Osteocyte (in vitro differentiated cells): ENCODE measurements at regions not wholly inside any gene's neighbourhood (a gene's known extent, or its start where the extent isn't known, plus 50 kb on each side); places are given as distances from the start of the nearest gene placed in this dataset.
"Not testable (repeated sequence)": the region's sequence is repeated elsewhere in the genome, so short reads cannot be mapped to it uniquely, and the experiment has no call there.

Source experiments
- DNase-seq: peaks from one replicate; pipeline ENCODE4 v3.0.0; 2021; ENCODE audit warnings: mixed read lengths; ENCODE audit not compliant: unreplicated experiment; ENCODE audit errors: extremely low spot score
- H3K27ac Mint-ChIP-seq: one replicate; pipeline ENCODE4 v1.8.0; 2021; ENCODE audit warnings: mild to moderate bottlenecking, mixed read lengths; ENCODE audit not compliant: unreplicated experiment
- H3K27me3 Mint-ChIP-seq: one replicate; pipeline ENCODE4 v1.8.0; 2021; ENCODE audit warnings: mixed read lengths; ENCODE audit not compliant: unreplicated experiment
- H3K36me3 Mint-ChIP-seq: one replicate; pipeline ENCODE4 v1.8.0; 2021; ENCODE audit warnings: mixed read lengths; ENCODE audit not compliant: unreplicated experiment
- H3K4me1 Mint-ChIP-seq: one replicate; pipeline ENCODE4 v1.8.0; 2021; ENCODE audit warnings: mixed read lengths; ENCODE audit not compliant: unreplicated experiment
- H3K4me3 Mint-ChIP-seq: one replicate; pipeline ENCODE4 v1.8.0; 2021; ENCODE audit warnings: mild to moderate bottlenecking, moderate library complexity, mixed read lengths; ENCODE audit not compliant: unreplicated experiment
- H3K9me3 Mint-ChIP-seq: one replicate; pipeline ENCODE4 v1.8.0; 2021; ENCODE audit warnings: mixed read lengths; ENCODE audit not compliant: unreplicated experiment
- CTCF ChIP-seq: fragments of 200-600 bp; sonication (generic); IDR thresholded peaks from 2 replicates; pipeline ENCODE4 v1.5.0; 2021; ENCODE audit warnings: antibody characterized with exemption, mild to moderate bottlenecking, moderate library complexity

GRCh38 chr20:40016890-40017289, 672.1 kb downstream of the MAFB start:
- no peak for TF ChIP-seq CTCF
- Mint-ChIP-seq H3K4me1 (no peaks in the 10 kb centered on the region), H3K9me3 (no peaks in the 10 kb centered on the region), H3K27ac (no peak overlapping the region), H3K36me3 (no peaks in the 10 kb centered on the region), H3K4me3 (no peak overlapping the region), H3K27me3 (no peaks in the 10 kb centered on the region)
- no peak for DNase-seq

- Mint-ChIP-seq H3K4me3 (no peak overlapping the region), H3K36me3 (no peaks in the 10 kb centered on the region), H3K9me3 (no peaks in the 10 kb centered on the region), H3K27ac (no peak overlapping the region), H3K4me1 (peaks cover 1% of the 10 kb centered on the region), H3K27me3 (no peaks in the 10 kb centered on the region)
- no peak for DNase-seq
- TF ChIP-seq CTCF: no peak
These were observed 672.6 kb downstream of the MAFB start for GRCh38 chr20:40016392-40016791.

GRCh38 chr20:40012026-40012425, 677.0 kb downstream of the MAFB start:
- DNase-seq, H3K27me3 Mint-ChIP-seq, H3K9me3 Mint-ChIP-seq, H3K36me3 Mint-ChIP-seq, H3K4me3 Mint-ChIP-seq, H3K4me1 Mint-ChIP-seq, H3K27ac Mint-ChIP-seq: not testable (repeated sequence)

GRCh38 chr20:40010483-40010882, 678.6 kb downstream of the MAFB start:
- no peak overlapping the region for H3K4me3 Mint-ChIP-seq
- DNase-seq: no peak
- peaks cover 7% of the 10 kb centered on the region for H3K4me1 Mint-ChIP-seq
- H3K9me3 Mint-ChIP-seq: no peaks in the 10 kb centered on the region
- no peaks in the 10 kb centered on the region for H3K36me3 Mint-ChIP-seq
- no peak for TF ChIP-seq CTCF
- H3K27ac Mint-ChIP-seq: no peak overlapping the region
- H3K27me3 Mint-ChIP-seq: no peaks in the 10 kb centered on the region

GRCh38 chr20:40009542-40009941, 679.5 kb downstream of the MAFB start:
- Mint-ChIP-seq H3K4me1 (peaks cover 7% of the 10 kb centered on the region), H3K27me3 (no peaks in the 10 kb centered on the region), H3K36me3 (no peaks in the 10 kb centered on the region), H3K9me3 (no peaks in the 10 kb centered on the region), H3K4me3 (no peak overlapping the region), H3K27ac (no peak overlapping the region)
- DNase-seq: no peak
- TF ChIP-seq CTCF: no peak

GRCh38 chr20:40008177-40008576, 680.9 kb downstream of the MAFB start:
- H3K27ac Mint-ChIP-seq: no peak overlapping the region
- H3K4me1 Mint-ChIP-seq: peaks cover 7% of the 10 kb centered on the region
- no peak for DNase-seq
- no peak for TF ChIP-seq CTCF
- H3K36me3 Mint-ChIP-seq: no peaks in the 10 kb centered on the region
- H3K4me3 Mint-ChIP-seq: no peak overlapping the region
- H3K9me3 Mint-ChIP-seq: no peaks in the 10 kb centered on the region
- H3K27me3 Mint-ChIP-seq: no peaks in the 10 kb centered on the region
